ENCODE measurements at regions not wholly inside any gene's neighbourhood (a gene's known extent, or its start where the extent isn't known, plus 50 kb on each side); places are given as distances from the start of the nearest gene placed in this dataset.

- TF ChIP-seq FOXM1 (IDR thresholded peaks at IDR 0.05; ENCODE audit: borderline replicate concordance) (no peak), SUZ12 (IDR thresholded peaks at IDR 0.05) (no peak)
Measured at GRCh38 chr2:217553679-217554078, 449.1 kb downstream of the TNS1 start.

All from HEK293T (cell line).